Esophagus muscularis mucosa (tissue), 3 donors: ENCODE measurements at regions not wholly inside any gene's neighbourhood (a gene's known extent, or its start where the extent isn't known, plus 50 kb on each side); places are given as distances from the start of the nearest gene placed in this dataset.

Source experiments
- POLR2A ChIP-seq: fragments of 450-650 bp; IDR thresholded peaks from one replicate; pipeline ENCODE4 v1.6.1; 2017; ENCODE audit warnings: antibody characterized with exemption, moderate library complexity, mild to moderate bottlenecking, low read depth
- POLR2AphosphoS5 ChIP-seq, 2 donors: sonication (generic); formaldehyde crosslinking; IDR thresholded peaks; one replicate each; pipeline ENCODE4 v1.6.1; 2017; ENCODE audit warnings: antibody characterized with exemption in 2 of 2
- TF ChIP-seq, protein P1 (sequence below), 3 experiments: fragments of 200-600 bp in 2 of 3; fragments of 450-650 bp in 1 of 3; sonication (generic) in 2 of 3; IDR thresholded peaks; one replicate each; pipeline ENCODE4 v1.5.1; 2017 to 2019; ENCODE audit warnings: antibody characterized with exemption in 3 of 3, mild to moderate bottlenecking in 2 of 3, moderate library complexity in 1 of 3

DNA sequence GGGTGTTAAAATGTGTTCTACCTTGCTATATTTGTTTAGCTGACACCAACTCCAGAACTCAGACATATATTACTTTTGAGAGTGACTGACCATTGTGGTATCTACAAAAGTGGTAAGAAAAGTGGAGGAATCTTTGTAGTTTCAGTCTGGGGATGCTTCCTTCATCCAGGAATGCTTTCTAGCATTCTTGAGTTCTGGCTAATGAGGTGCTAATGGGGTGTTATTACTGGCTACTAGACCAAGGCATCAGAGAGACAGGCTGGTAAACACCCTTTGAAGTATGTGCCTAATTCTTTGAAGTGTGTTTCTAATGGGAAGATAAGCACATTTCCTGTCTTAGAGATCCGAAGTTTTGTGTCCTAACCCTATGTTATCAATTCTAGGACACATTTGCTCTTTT, 310.4 kb downstream of the SPRY1 start:
- TF ChIP-seq, protein P1, sequence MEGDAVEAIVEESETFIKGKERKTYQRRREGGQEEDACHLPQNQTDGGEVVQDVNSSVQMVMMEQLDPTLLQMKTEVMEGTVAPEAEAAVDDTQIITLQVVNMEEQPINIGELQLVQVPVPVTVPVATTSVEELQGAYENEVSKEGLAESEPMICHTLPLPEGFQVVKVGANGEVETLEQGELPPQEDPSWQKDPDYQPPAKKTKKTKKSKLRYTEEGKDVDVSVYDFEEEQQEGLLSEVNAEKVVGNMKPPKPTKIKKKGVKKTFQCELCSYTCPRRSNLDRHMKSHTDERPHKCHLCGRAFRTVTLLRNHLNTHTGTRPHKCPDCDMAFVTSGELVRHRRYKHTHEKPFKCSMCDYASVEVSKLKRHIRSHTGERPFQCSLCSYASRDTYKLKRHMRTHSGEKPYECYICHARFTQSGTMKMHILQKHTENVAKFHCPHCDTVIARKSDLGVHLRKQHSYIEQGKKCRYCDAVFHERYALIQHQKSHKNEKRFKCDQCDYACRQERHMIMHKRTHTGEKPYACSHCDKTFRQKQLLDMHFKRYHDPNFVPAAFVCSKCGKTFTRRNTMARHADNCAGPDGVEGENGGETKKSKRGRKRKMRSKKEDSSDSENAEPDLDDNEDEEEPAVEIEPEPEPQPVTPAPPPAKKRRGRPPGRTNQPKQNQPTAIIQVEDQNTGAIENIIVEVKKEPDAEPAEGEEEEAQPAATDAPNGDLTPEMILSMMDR (IDR thresholded peaks at IDR 0.05), result no peak
- TF ChIP-seq POLR2A (no peak), POLR2AphosphoS5 (IDR thresholded peaks at IDR 0.05) (no peak)
